22Rv1 (cell line): ENCODE measurements at regions not wholly inside any gene's neighbourhood (a gene's known extent, or its start where the extent isn't known, plus 50 kb on each side); places are given as distances from the start of the nearest gene placed in this dataset.

Experiments used
- H3K27ac ChIP-seq: fragments of 450-650 bp; 2 replicates; pipeline ENCODE4 v1.5.1; 2017
- CTCF ChIP-seq: fragments of 450-650 bp; IDR thresholded peaks from 2 replicates; pipeline ENCODE4 v1.5.1; 2017; ENCODE audit warnings: mild to moderate bottlenecking
- ZFX ChIP-seq: fragments of 450-650 bp; IDR thresholded peaks from 2 replicates; pipeline ENCODE4 v1.6.1; 2017; ENCODE audit warnings: antibody characterized with exemption, borderline replicate concordance

GRCh38 chr9:105039175-105039799 is 111.3 kb upstream of the ABCA1 start:
- TF ChIP-seq ZFX (no peak), CTCF (no peak)
- H3K27ac ChIP-seq, result no peak overlapping the region

- TF ChIP-seq ZFX (no peak), CTCF (no peak)
- H3K27ac ChIP-seq, result no peak overlapping the region
Measured at GRCh38 chr9:105043370-105043936, 115.5 kb upstream of the ABCA1 start.

GRCh38 chr9:105044518-105044917 is 116.6 kb upstream of the ABCA1 start:
- TF ChIP-seq CTCF (no peak), ZFX (no peak)
- no peak overlapping the region for H3K27ac ChIP-seq

GRCh38 chr9:105046907-105047741 is 119.2 kb upstream of the ABCA1 start:
- H3K27ac ChIP-seq, result no peak overlapping the region
- TF ChIP-seq ZFX, result no peak
- TF ChIP-seq CTCF, result no peak

GRCh38 chr9:105047742-105048041 is 119.7 kb upstream of the ABCA1 start:
- H3K27ac ChIP-seq, result no peak overlapping the region

GRCh38 chr9:105048331-105048730 is 120.4 kb upstream of the ABCA1 start:
- no peak overlapping the region for H3K27ac ChIP-seq
- no peak for TF ChIP-seq ZFX

More at GRCh38 chr9:105047742-105048041, 119.7 kb upstream of the ABCA1 start:
- TF ChIP-seq ZFX (no peak), CTCF (no peak)

GRCh38 chr9:105050296-105050695 is 122.3 kb upstream of the ABCA1 start:
- TF ChIP-seq CTCF, result no peak
- TF ChIP-seq ZFX, result no peak
- H3K27ac ChIP-seq, result no peak overlapping the region
